AG09319 (cell line): ENCODE measurements at regions not wholly inside any gene's neighbourhood (a gene's known extent, or its start where the extent isn't known, plus 50 kb on each side); places are given as distances from the start of the nearest gene placed in this dataset.

Source experiments
- DNase-seq: peaks from one replicate; pipeline ENCODE4 v3.0.0-alpha.2; 2010; ENCODE audit warnings: low read depth; ENCODE audit errors: extremely low read depth
- TF ChIP-seq, protein P1 (sequence below): IDR thresholded peaks from 2 replicates; pipeline ENCODE4 v1.5.1; 2011; ENCODE audit warnings: low read depth, mild to moderate bottlenecking, inconsistent platforms, low read length, moderate library complexity

GRCh38 chr2:83782122-83782521 is 677.0 kb downstream of the SUCLG1 start:
- TF ChIP-seq, protein P1, sequence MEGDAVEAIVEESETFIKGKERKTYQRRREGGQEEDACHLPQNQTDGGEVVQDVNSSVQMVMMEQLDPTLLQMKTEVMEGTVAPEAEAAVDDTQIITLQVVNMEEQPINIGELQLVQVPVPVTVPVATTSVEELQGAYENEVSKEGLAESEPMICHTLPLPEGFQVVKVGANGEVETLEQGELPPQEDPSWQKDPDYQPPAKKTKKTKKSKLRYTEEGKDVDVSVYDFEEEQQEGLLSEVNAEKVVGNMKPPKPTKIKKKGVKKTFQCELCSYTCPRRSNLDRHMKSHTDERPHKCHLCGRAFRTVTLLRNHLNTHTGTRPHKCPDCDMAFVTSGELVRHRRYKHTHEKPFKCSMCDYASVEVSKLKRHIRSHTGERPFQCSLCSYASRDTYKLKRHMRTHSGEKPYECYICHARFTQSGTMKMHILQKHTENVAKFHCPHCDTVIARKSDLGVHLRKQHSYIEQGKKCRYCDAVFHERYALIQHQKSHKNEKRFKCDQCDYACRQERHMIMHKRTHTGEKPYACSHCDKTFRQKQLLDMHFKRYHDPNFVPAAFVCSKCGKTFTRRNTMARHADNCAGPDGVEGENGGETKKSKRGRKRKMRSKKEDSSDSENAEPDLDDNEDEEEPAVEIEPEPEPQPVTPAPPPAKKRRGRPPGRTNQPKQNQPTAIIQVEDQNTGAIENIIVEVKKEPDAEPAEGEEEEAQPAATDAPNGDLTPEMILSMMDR, result no peak
- no peak for DNase-seq

GRCh38 chr2:83764447-83765005 is 694.6 kb downstream of the SUCLG1 start:
- TF ChIP-seq, protein P1, result no peak
- DNase-seq, result no peak

DNA sequence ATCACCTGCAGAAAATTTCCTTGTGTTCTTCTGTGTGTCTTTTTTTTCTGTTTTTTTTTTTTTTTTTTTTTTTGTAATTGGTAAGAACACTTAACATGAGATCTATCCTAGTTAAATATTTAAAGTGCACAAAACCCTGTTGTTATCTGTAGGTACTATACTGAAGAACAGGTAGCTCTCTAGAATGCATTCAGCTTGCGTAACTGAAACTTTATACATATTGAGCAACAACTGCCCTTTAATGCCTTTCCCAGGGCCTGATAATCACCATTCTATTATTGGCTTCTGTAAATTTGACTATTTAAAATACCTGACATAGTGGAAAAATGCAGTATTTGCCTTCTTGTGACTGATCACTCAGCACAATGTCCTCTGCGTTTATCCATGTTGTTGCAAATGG is 701.8 kb downstream of the SUCLG1 start:
- TF ChIP-seq, protein P1, result no peak

DNA sequence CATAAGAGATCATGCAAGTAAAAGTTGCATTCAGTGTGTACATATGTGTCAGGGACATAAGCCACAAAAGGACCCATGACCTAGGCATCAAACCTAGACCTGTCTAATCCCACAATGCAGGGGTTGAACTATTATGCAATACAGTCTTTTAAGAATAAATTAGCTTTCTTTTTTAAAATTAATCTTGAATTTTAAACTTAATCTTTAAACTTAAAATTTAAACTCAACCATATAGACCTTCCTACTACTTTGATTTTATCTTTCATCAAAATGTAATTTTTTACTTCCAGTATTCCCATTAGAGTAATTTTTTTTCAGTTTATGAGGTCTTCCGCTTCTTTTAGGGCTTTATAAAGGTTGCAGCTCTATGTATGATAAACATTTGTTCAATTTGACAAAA is 702.9 kb downstream of the SUCLG1 start:
- DNase-seq, result no peak
- TF ChIP-seq, protein P1, result no peak

More for the DNA sequence above, 701.8 kb downstream of the SUCLG1 start:
- DNase-seq, result no peak

GRCh38 chr2:83747141-83747540 is 711.9 kb downstream of the SUCLG1 start:
- DNase-seq, result no peak
- TF ChIP-seq, protein P1, result no peak

- TF ChIP-seq, protein P1, result no peak
- DNase-seq, result no peak
These were observed 714.2 kb downstream of the SUCLG1 start for GRCh38 chr2:83744855-83745254.

DNA sequence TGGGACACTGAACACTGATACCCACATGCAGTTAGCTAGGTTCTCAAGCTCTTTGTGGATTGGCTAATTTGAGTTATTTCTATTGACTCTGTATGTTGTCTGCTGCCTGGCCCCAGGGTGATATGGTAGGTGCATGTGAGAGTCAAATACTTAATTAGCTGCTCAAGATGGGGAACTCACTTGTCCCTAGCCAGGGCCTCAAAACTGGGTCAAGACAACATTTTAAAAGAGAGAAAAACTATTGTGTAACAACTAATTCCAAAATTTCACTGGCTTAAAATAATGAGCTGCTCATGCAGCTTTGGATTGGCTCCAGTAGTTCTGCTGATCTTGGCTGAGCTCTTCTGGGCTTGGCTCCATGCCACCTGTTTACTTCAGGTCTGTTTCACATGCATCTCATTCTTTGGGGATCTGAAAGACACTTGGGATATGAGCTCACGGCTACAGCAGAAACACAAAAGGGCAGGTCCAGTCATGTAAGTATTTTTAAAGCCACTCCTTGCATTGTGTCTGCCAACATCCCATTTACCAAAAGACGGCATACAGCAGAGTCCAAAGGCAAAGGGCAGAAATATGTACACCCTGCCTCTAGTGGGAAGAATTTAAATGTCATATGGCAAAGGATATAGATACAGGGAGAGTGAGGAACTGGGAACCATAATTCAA is 716.8 kb downstream of the SUCLG1 start:
- TF ChIP-seq, protein P1, result no peak
- DNase-seq, result no peak
